IMR-90 (cell line): ENCODE measurements at regions not wholly inside any gene's neighbourhood (a gene's known extent, or its start where the extent isn't known, plus 50 kb on each side); places are given as distances from the start of the nearest gene placed in this dataset.

Source experiments
- CTCF ChIP-seq: conservative IDR thresholded peaks from 2 replicates; pipeline ENCODE4 v1.5.1; 2012; ENCODE audit warnings: mild to moderate bottlenecking, low read depth, low read length, improper control_type of control experiment
- POLR2A ChIP-seq: IDR thresholded peaks from 2 replicates; pipeline ENCODE4 v1.6.1; 2012; ENCODE audit warnings: mild to moderate bottlenecking, low read depth, low read length
- RFX5 ChIP-seq: IDR thresholded peaks from 2 replicates; pipeline ENCODE4 v1.8.0; 2012; ENCODE audit warnings: low read depth, mild to moderate bottlenecking, low read length, moderate library complexity

- TF ChIP-seq CTCF (no peak), RFX5 (no peak), POLR2A (no peak)
These were observed 149.0 kb upstream of the FST start for GRCh38 chr5:53331463-53331862.
